ENCODE measurements at regions not wholly inside any gene's neighbourhood (a gene's known extent, or its start where the extent isn't known, plus 50 kb on each side); places are given as distances from the start of the nearest gene placed in this dataset.

DNA sequence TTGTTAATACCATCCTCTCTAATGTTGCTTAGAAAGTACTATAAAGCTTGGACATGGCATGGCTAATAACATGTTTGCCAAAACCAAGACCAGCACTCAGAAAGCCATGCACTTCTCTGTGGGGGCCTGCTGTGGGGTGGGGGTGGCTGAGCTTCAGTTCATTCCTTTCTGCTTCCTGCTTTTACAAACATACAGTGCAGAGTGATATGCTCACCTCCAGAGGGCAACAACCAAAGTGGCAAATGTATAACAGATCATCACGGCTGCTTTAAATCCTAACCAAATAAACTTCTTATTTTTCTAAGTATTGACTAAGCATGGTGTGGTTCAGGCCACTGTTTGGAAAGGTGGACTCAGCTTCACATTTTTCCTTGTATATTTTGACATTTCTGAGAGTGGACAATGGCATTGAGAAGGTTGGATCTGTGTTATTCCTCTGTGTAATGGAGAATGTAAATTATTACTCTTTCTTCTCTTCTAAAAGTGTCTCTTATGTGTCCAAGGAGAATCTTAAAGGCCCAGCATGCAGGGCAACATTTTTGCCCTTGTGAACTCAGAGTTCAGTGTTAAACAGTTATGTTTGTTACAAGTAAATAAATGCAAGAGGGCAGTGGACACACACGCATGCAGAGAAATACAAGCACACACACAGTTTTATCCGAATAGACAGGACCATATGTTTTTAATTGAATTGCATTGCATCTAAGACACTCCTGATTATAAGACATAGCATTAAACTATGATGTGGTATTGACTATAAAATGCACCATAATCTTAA is 186.1 kb downstream of the HERPUD2 start:
- H3K4me3 ChIP-seq (ENCODE audit: low read length), result no peak overlapping the region
- DNase-seq (ENCODE audit: low read depth), result no peak
- TF ChIP-seq, protein P1, sequence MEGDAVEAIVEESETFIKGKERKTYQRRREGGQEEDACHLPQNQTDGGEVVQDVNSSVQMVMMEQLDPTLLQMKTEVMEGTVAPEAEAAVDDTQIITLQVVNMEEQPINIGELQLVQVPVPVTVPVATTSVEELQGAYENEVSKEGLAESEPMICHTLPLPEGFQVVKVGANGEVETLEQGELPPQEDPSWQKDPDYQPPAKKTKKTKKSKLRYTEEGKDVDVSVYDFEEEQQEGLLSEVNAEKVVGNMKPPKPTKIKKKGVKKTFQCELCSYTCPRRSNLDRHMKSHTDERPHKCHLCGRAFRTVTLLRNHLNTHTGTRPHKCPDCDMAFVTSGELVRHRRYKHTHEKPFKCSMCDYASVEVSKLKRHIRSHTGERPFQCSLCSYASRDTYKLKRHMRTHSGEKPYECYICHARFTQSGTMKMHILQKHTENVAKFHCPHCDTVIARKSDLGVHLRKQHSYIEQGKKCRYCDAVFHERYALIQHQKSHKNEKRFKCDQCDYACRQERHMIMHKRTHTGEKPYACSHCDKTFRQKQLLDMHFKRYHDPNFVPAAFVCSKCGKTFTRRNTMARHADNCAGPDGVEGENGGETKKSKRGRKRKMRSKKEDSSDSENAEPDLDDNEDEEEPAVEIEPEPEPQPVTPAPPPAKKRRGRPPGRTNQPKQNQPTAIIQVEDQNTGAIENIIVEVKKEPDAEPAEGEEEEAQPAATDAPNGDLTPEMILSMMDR (conservative IDR thresholded peaks at IDR 0.05; ENCODE audit: low read length), result no peak

DNA sequence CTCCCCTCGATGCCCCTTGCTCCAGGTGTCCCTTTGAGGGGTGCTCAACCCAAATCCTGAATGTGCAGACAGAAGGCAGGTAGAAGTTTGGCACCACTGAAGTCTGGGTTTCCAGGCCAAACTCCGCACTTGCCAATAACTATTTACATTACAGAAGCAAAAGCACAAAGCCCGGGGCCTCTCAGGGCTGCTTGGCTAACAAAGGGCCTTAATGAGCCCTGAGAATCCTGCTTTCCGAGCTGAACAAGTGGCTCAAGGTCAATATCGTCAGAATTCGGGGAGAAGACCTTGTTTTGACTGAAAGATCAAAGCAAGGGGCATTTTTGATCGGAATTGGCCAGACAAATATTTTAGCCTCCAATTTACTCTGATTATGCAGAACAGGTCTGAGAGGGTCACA is 189.9 kb downstream of the HERPUD2 start:
- no peak overlapping the region for H3K4me3 ChIP-seq (ENCODE audit: low read length)
- TF ChIP-seq, protein P1 (conservative IDR thresholded peaks at IDR 0.05; ENCODE audit: low read length), result no peak
- DNase-seq (ENCODE audit: low read depth), result no peak

- TF ChIP-seq, protein P1 (conservative IDR thresholded peaks at IDR 0.05; ENCODE audit: low read length), result no peak
- DNase-seq (ENCODE audit: low read depth), result no peak
- H3K4me3 ChIP-seq (ENCODE audit: low read length), result no peak overlapping the region
These were observed 190.6 kb downstream of the HERPUD2 start for GRCh38 chr7:35504365-35504764.

GRCh38 chr7:35501681-35502080 is 193.3 kb downstream of the HERPUD2 start:
- DNase-seq (ENCODE audit: low read depth), result no peak
- TF ChIP-seq, protein P1 (conservative IDR thresholded peaks at IDR 0.05; ENCODE audit: low read length), result no peak
- H3K4me3 ChIP-seq (ENCODE audit: low read length), result no peak overlapping the region

- H3K4me3 ChIP-seq (ENCODE audit: low read length), result no peak overlapping the region
- TF ChIP-seq, protein P1 (conservative IDR thresholded peaks at IDR 0.05; ENCODE audit: low read length), result no peak
- DNase-seq (ENCODE audit: low read depth), result no peak
These were observed 195.7 kb downstream of the HERPUD2 start for GRCh38 chr7:35499226-35499625.

- DNase-seq (ENCODE audit: low read depth), result no peak
- no peak overlapping the region for H3K4me3 ChIP-seq (ENCODE audit: low read length)
- TF ChIP-seq, protein P1 (conservative IDR thresholded peaks at IDR 0.05; ENCODE audit: low read length), result no peak
These were observed 196.5 kb downstream of the HERPUD2 start for GRCh38 chr7:35498416-35498815.

- H3K4me3 ChIP-seq (ENCODE audit: low read length), result no peak overlapping the region
- DNase-seq (ENCODE audit: low read depth), result no peak
- TF ChIP-seq, protein P1 (conservative IDR thresholded peaks at IDR 0.05; ENCODE audit: low read length), result no peak
These were observed 199.1 kb downstream of the HERPUD2 start for GRCh38 chr7:35495844-35496243.
